ENCODE measurements at regions not wholly inside any gene's neighbourhood (a gene's known extent, or its start where the extent isn't known, plus 50 kb on each side); places are given as distances from the start of the nearest gene placed in this dataset.

- DNase-seq (ENCODE audit: low spot score) = no peak
Observed at GRCh38 chr4:152022543-152022942, 261.7 kb upstream of the GATB start.

- no peak for DNase-seq (ENCODE audit: low spot score)
Observed at GRCh38 chr4:152021788-152022438, 261.1 kb upstream of the GATB start.

GRCh38 chr4:152020073-152020472 lies 259.3 kb upstream of the GATB start:
- DNase-seq (ENCODE audit: low spot score) = no peak

GRCh38 chr4:152016303-152016620 lies 255.5 kb upstream of the GATB start:
- DNase-seq (ENCODE audit: low spot score) = no peak

- DNase-seq (ENCODE audit: low spot score) = no peak
Observed at GRCh38 chr4:152015597-152016302, 254.9 kb upstream of the GATB start.

- DNase-seq (ENCODE audit: low spot score) = no peak
Observed at GRCh38 chr4:152014280-152014679, 253.5 kb upstream of the GATB start.

GRCh38 chr4:152011469-152011868 lies 250.7 kb upstream of the GATB start:
- DNase-seq (ENCODE audit: low spot score) = no peak

GRCh38 chr4:152010710-152011079 lies 249.9 kb upstream of the GATB start:
- no peak for DNase-seq (ENCODE audit: low spot score)

- no peak for DNase-seq (ENCODE audit: low spot score)
Observed at GRCh38 chr4:152009983-152010709, 249.3 kb upstream of the GATB start.

GRCh38 chr4:152009031-152009670 lies 248.3 kb upstream of the GATB start:
- DNase-seq (ENCODE audit: low spot score) = no peak

- no peak for DNase-seq (ENCODE audit: low spot score)
Observed at GRCh38 chr4:152007111-152007510, 246.3 kb upstream of the GATB start.

GRCh38 chr4:152004801-152005200 lies 244.0 kb upstream of the GATB start:
- no peak for DNase-seq (ENCODE audit: low spot score)

- no peak for DNase-seq (ENCODE audit: low spot score)
Observed at GRCh38 chr4:152000518-152000917, 239.7 kb upstream of the GATB start.

GRCh38 chr4:151998723-151999122 lies 237.9 kb upstream of the GATB start:
- no peak for DNase-seq (ENCODE audit: low spot score)

- DNase-seq (ENCODE audit: low spot score) = no peak
Observed at GRCh38 chr4:151997461-151997860, 236.7 kb upstream of the GATB start.

- no peak for DNase-seq (ENCODE audit: low spot score)
Observed at GRCh38 chr4:151994429-151994828, 233.6 kb upstream of the GATB start.

- DNase-seq (ENCODE audit: low spot score) = no peak
Observed at GRCh38 chr4:151993521-151993920, 232.7 kb upstream of the GATB start.

GRCh38 chr4:151992332-151993154 lies 231.7 kb upstream of the GATB start:
- no peak for DNase-seq (ENCODE audit: low spot score)

GRCh38 chr4:151991884-151992167 lies 231.0 kb upstream of the GATB start:
- no peak for DNase-seq (ENCODE audit: low spot score)

- no peak for DNase-seq (ENCODE audit: low spot score)
Observed at GRCh38 chr4:151991001-151991883, 230.4 kb upstream of the GATB start.

GRCh38 chr4:151990201-151990600 lies 229.4 kb upstream of the GATB start:
- DNase-seq (ENCODE audit: low spot score) = no peak

Measured in mucosa of gallbladder (tissue), 1 donor.